HG02798 (cell line): ENCODE measurements at regions not wholly inside any gene's neighbourhood (a gene's known extent, or its start where the extent isn't known, plus 50 kb on each side); places are given as distances from the start of the nearest gene placed in this dataset.
"Not testable (repeated sequence)": the region's sequence is repeated elsewhere in the genome, so short reads cannot be mapped to it uniquely, and the experiment has no call there.

ENCODE experiments used
- ATAC-seq: cut with Tn5 transposase; IDR thresholded peaks from one replicate; pipeline ENCODE4 v1.9.1; 2021; ENCODE audit warnings: mild to moderate bottlenecking; ENCODE audit not compliant: unreplicated experiment, poor library complexity

- no peak for ATAC-seq
Observed at GRCh38 chr5:99378443-99378842, 449.6 kb upstream of the CHD1 start.

DNA sequence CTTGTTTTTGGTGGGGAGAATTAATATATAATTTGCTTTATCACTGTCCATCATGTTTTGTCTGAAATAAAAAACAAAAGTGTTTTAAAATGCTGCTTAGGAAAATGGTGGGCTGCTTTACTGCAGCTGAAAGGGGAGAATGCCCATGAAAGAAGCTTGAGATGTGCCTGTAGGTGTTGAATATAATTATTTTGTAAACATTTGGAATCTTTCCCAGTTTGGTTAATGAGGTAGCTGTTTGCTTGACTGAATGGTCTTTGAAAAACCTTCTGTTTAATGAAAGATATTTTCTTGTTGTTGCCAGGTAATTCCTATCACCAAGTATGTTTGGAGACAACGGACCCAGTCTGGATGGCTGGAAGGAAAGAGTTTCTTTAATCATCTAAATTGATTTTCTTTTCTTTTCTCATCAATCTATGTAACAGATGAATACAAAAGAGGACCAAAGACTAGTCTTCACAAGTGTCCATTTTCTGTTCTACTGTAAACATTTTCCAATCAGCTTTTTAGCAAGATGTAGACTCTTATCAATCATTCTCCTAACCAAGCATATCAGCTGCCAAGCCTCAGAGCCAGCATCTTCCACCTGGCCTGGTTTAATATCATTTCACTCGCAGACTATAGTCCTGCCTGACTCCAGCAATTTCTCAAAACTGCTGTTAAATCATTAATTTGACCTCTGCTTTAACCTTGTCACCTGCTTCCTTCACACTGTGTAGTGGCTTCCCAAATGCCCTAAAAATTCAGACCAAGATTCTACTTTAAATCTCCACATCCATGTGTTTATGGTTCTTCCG lies 441.2 kb upstream of the CHD1 start:
- ATAC-seq: no peak

GRCh38 chr5:99368726-99369125 lies 439.9 kb upstream of the CHD1 start:
- ATAC-seq: no peak

DNA sequence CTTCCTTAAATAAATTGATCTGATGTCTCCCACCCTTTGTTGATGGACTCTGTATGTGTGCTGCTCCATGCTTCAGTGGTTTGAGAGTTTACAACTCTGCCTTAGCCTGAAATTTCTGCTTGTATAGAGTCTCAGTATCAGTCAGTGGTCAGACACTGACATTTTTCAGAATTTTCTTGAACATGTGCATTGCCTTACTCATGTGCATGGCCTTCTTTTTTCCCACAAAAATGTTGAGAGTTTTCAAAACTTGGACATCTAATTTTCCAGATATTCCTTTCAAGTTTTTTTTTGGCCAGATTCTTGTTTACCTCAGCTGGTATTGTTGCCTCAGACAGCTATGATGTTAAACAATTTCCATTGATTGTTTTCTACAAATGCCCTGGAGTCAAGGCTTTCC lies 427.1 kb upstream of the CHD1 start:
- no peak for ATAC-seq

- ATAC-seq: no peak
Observed at GRCh38 chr5:99349787-99350186, 421.0 kb upstream of the CHD1 start.

- ATAC-seq: no peak
Observed at GRCh38 chr5:99348597-99348996, 419.8 kb upstream of the CHD1 start.

DNA sequence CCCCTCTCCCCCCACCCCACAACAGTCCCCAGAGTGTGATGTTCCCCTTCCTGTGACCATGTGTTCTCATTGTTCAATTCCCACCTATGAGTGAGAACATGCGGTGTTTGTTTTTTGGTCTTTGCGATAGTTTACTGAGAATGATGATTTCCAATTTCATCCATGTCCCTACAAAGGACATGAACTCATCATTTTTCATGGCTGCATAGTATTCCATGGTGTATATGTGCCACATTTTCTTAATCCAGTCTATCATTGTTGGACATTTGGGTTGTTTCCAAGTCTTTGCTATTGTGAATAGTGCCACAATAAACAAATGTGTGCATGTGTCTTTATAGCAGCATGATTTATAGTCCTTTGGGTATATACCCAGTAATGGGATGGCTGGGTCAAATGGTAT lies 411.0 kb upstream of the CHD1 start:
- ATAC-seq: not testable (repeated sequence)

GRCh38 chr5:99334936-99335335 lies 406.1 kb upstream of the CHD1 start:
- no peak for ATAC-seq

DNA sequence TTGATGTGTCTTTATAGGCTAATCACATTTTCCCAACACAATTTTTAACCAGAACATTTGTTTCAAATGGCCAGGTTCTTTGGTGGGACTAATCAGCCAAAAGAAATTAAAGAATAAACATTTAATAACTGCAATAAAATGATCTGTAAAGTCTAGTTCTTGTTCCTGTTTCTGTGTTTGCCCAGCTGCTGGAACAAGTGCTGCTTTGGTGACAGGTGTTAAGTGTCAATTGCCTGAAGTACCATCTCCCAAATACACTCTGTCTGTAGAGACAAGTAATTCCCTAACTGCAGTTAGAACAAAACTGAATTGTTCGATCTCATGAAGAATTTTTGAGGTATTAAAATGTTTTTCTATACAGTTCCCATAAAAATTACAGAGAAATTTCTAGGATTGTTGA lies 402.3 kb upstream of the CHD1 start:
- no peak for ATAC-seq

DNA sequence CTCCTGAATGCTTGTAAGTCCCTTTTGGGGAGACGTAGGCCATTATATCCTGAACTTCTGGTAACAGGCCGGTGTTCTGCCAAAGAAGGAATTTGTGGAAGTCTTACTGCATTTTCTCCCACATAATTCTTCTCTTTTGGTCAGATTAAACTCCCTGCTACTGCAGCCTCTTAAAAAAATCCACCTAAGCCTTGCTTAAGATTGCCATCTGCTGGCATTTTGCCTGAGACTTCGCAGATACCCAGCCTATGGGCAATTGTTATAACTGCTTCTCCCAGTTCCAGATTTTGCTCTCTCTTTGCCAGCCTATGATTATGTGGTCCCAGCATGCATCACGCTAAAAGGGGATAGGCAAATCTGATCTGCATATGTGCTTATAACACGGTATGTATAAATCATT lies 391.6 kb upstream of the CHD1 start:
- no peak for ATAC-seq

- no peak for ATAC-seq
Observed at GRCh38 chr5:99317136-99317535, 388.3 kb upstream of the CHD1 start.

GRCh38 chr5:99316484-99316883 lies 387.7 kb upstream of the CHD1 start:
- ATAC-seq: no peak

GRCh38 chr5:99315413-99316183 lies 386.8 kb upstream of the CHD1 start:
- ATAC-seq: no peak

GRCh38 chr5:99314721-99315120 lies 385.9 kb upstream of the CHD1 start:
- no peak for ATAC-seq

GRCh38 chr5:99308131-99308530 lies 379.3 kb upstream of the CHD1 start:
- no peak for ATAC-seq

GRCh38 chr5:99305045-99305580 lies 376.3 kb upstream of the CHD1 start:
- no peak for ATAC-seq

GRCh38 chr5:99285606-99286005 lies 356.8 kb upstream of the CHD1 start:
- no peak for ATAC-seq

DNA sequence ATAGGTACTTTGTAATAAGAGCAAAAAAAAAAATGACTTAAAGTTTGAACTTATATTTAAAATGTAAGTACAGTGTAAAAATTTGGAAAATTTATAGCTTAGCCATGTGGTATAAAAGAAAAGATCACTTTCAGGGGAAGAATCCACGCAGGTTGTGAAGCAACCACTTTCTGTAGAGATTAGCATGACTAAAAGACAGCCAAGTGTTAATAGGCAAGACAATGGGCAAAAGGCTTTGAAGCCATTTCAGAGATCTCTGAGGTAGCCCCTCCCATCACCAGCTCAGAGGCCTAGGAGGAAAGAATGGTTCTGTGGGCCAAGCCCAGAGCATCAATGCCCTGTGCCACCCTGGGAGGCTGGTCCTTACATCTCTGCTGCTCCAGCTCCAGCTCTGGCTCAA lies 346.3 kb upstream of the CHD1 start:
- ATAC-seq: no peak

GRCh38 chr5:99272576-99272975 lies 343.8 kb upstream of the CHD1 start:
- ATAC-seq: no peak

DNA sequence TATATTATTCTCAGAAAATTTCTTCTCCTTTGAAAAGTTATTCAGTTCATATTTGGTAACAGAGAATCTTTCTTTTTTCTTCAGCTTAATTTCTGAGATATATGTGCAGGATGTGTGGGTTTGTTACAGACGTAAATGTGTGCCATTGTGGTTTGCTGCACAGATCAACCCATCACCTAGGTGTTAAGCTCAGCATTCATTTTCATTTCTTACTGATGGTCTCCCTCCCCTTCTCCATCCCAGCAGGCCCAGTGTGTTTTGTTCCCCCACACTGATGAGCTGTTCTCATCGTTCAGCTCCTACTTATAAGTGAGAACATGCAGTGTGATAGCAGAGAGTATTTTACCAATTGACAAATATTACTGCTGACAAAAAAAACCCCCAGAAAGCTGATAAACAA lies 330.0 kb upstream of the CHD1 start:
- ATAC-seq: no peak

- no peak for ATAC-seq
Observed at GRCh38 chr5:99248066-99248465, 319.3 kb upstream of the CHD1 start.

- no peak for ATAC-seq
Observed at GRCh38 chr5:99247346-99247745, 318.5 kb upstream of the CHD1 start.
